GM23338 (cell line): ENCODE measurements at regions not wholly inside any gene's neighbourhood (a gene's known extent, or its start where the extent isn't known, plus 50 kb on each side); places are given as distances from the start of the nearest gene placed in this dataset.

Experiments
- ATAC-seq: fragments of 200-7000 bp; cut with Tn5 transposase; 3 replicates; pipeline ENCODE4 v1.9.1; 2020
- DNase-seq: peaks from one replicate; pipeline ENCODE4 v3.0.0-alpha.2; 2015; ENCODE audit warnings: low spot score
- H2AFZ ChIP-seq: fragments of 200-600 bp; sonication (generic); 2 replicates; pipeline ENCODE4 v1.8.0; 2016; ENCODE audit warnings: antibody characterized with exemption, mild to moderate bottlenecking, moderate library complexity
- H3F3A ChIP-seq: fragments of 200-600 bp; sonication (generic); replicated peaks from 2 replicates; pipeline ENCODE4 v1.8.0; 2017; ENCODE audit warnings: antibody characterized with exemption, mixed run types, low read depth
- H3K27ac ChIP-seq: fragments of 200-600 bp; sonication (generic); 2 replicates; pipeline ENCODE4 v1.6.1; 2016; ENCODE audit warnings: low read depth
- H3K27me3 ChIP-seq: fragments of 200-600 bp; sonication (generic); 2 replicates; pipeline ENCODE4 v1.8.0; 2016; ENCODE audit warnings: mild to moderate bottlenecking, mixed run types, moderate library complexity; ENCODE audit not compliant: insufficient read depth
- H3K36me3 ChIP-seq: fragments of 200-600 bp; sonication (generic); 2 replicates; pipeline ENCODE4 v1.8.0; 2016; ENCODE audit warnings: mild to moderate bottlenecking; ENCODE audit not compliant: insufficient read depth
- H3K4me1 ChIP-seq: fragments of 200-600 bp; sonication (generic); 2 replicates; pipeline ENCODE4 v1.8.0; 2016; ENCODE audit warnings: mild to moderate bottlenecking, moderate library complexity; ENCODE audit not compliant: insufficient read depth
- H3K4me2 ChIP-seq: fragments of 200-600 bp; sonication (generic); 2 replicates; pipeline ENCODE4 v1.7.1; 2017; ENCODE audit warnings: mixed run types
- H3K4me3 ChIP-seq: fragments of 200-600 bp; sonication (generic); 2 replicates; pipeline ENCODE4 v1.6.1; 2016; ENCODE audit warnings: mixed run types
- H3K79me2 ChIP-seq: fragments of 200-600 bp; sonication (generic); replicated peaks from 2 replicates; pipeline ENCODE4 v1.8.0; 2017; ENCODE audit warnings: mild to moderate bottlenecking; ENCODE audit not compliant: insufficient read depth
- H3K9me2 ChIP-seq: fragments of 200-600 bp; sonication (generic); 2 replicates; pipeline ENCODE4 v1.8.0; 2017; ENCODE audit not compliant: insufficient read depth
- H4K20me1 ChIP-seq: fragments of 200-600 bp; sonication (generic); replicated peaks from 2 replicates; pipeline ENCODE4 v1.8.0; 2017; ENCODE audit warnings: mild to moderate bottlenecking; ENCODE audit not compliant: insufficient read depth
- H3K27ac Mint-ChIP-seq: 2 replicates; pipeline ENCODE4 v1.8.0; 2020; ENCODE audit warnings: inconsistent platforms, mild to moderate bottlenecking, moderate library complexity, mixed read lengths
- H3K27me3 Mint-ChIP-seq: 3 replicates; pipeline ENCODE4 v1.8.0; 2022; ENCODE audit warnings: low read depth, mild to moderate bottlenecking, moderate library complexity, mixed read lengths, inconsistent platforms; ENCODE audit not compliant: insufficient read depth, poor library complexity
- H3K36me3 Mint-ChIP-seq: 3 replicates; pipeline ENCODE4 v1.8.0; 2021; ENCODE audit warnings: low read depth, mild to moderate bottlenecking, inconsistent platforms, moderate library complexity, mixed read lengths
- H3K4me1 Mint-ChIP-seq: 3 replicates; pipeline ENCODE4 v1.8.0; 2020; ENCODE audit warnings: mild to moderate bottlenecking, inconsistent platforms, mixed read lengths
- H3K4me3 Mint-ChIP-seq: 3 replicates; pipeline ENCODE4 v1.8.0; 2021; ENCODE audit warnings: moderate library complexity, mild to moderate bottlenecking, inconsistent platforms, mixed read lengths
- H3K9me3 Mint-ChIP-seq: 3 replicates; pipeline ENCODE4 v1.8.0; 2020; ENCODE audit warnings: moderate library complexity, mild to moderate bottlenecking, inconsistent platforms, mixed read lengths
- ETS1 ChIP-seq: IDR thresholded peaks from 2 replicates; pipeline ENCODE4 v1.6.1; 2016; ENCODE audit warnings: antibody characterized with exemption
- EZH2 ChIP-seq: fragments of 200-600 bp; sonication (generic); IDR thresholded peaks from one replicate; pipeline ENCODE4 v1.8.0; 2017; ENCODE audit warnings: antibody characterized with exemption, mild to moderate bottlenecking, low read depth; ENCODE audit not compliant: unreplicated experiment
- EZH2phosphoT487 ChIP-seq: fragments of 200-600 bp; sonication (generic); IDR thresholded peaks from one replicate; pipeline ENCODE4 v1.8.1; 2018; ENCODE audit warnings: antibody characterized with exemption; ENCODE audit not compliant: unreplicated experiment
- JUNB ChIP-seq: IDR thresholded peaks from one replicate; pipeline ENCODE4 v1.6.1; 2016; ENCODE audit warnings: antibody characterized with exemption; ENCODE audit not compliant: unreplicated experiment
- STAT1 ChIP-seq: IDR thresholded peaks from one replicate; pipeline ENCODE4 v1.6.1; 2016; ENCODE audit warnings: antibody characterized with exemption; ENCODE audit not compliant: unreplicated experiment
- TF ChIP-seq, protein P1 (sequence below), 2 experiments: fragments of 200-600 bp in 1 of 2; sonication (generic) in 1 of 2; conservative IDR thresholded peaks; 2 replicates each; pipeline versions ENCODE4 v1.5.1 to v1.6.1; 2016 to 2017; ENCODE audit warnings: antibody characterized with exemption in 2 of 2, low read depth in 2 of 2, mild to moderate bottlenecking in 2 of 2, moderate library complexity in 1 of 2
- TF ChIP-seq, protein P2 (sequence below): fragments of 250-450 bp; sonication (Bioruptor Pico); IDR thresholded peaks from 2 replicates; pipeline ENCODE4 v1.5.0; 2020; ENCODE audit warnings: mild to moderate bottlenecking, moderate library complexity
- TF ChIP-seq, protein P3 (sequence below): IDR thresholded peaks from one replicate; pipeline ENCODE4 v1.6.1; 2018; ENCODE audit warnings: antibody characterized with exemption; ENCODE audit not compliant: unreplicated experiment

DNA sequence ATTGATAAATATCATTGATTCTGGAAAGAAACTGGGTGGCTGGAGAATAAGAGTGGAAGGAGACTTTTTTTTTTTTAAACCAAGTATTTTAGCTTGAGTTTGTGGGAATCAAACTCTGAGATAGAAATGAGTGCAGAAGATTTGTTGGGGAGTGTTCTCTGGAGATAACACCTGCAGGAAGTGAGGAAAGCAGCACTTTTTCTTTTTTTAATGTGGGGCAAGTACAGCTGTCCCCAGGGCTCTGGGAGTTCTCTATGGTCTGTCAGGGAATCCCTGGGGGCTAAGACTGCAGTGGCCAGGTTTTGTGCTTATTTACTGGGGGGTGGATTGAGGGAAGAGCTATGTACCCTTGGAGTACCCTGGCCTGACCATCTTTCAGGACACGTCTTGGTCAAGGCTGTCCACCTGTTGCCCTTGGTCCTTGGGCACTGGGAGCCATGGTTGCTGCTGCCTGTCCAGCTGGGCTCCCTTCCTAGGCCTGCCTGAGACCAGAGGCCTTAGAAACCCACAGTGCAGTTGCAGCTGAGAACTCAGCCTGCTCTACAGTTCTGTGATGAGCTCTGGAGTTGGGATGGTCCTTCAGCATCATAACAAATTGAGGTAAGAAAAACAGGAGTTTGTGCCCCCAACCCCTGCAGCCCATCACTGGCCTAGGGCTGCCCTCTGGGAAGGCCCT, 85.8 kb downstream of the PHAX start (continued):
- TF ChIP-seq, protein P1, sequence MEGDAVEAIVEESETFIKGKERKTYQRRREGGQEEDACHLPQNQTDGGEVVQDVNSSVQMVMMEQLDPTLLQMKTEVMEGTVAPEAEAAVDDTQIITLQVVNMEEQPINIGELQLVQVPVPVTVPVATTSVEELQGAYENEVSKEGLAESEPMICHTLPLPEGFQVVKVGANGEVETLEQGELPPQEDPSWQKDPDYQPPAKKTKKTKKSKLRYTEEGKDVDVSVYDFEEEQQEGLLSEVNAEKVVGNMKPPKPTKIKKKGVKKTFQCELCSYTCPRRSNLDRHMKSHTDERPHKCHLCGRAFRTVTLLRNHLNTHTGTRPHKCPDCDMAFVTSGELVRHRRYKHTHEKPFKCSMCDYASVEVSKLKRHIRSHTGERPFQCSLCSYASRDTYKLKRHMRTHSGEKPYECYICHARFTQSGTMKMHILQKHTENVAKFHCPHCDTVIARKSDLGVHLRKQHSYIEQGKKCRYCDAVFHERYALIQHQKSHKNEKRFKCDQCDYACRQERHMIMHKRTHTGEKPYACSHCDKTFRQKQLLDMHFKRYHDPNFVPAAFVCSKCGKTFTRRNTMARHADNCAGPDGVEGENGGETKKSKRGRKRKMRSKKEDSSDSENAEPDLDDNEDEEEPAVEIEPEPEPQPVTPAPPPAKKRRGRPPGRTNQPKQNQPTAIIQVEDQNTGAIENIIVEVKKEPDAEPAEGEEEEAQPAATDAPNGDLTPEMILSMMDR (conservative IDR thresholded peaks at IDR 0.05; ENCODE audit: low read depth in 2 of 2): no peak
- TF ChIP-seq ETS1 (no peak), JUNB (no peak)

- no peak overlapping the region for H3K27ac Mint-ChIP-seq
- H3K27me3 Mint-ChIP-seq: no peaks in the 10 kb centered on the region
- TF ChIP-seq, protein P1 (conservative IDR thresholded peaks at IDR 0.05; ENCODE audit: low read depth in 2 of 2): no peak
- TF ChIP-seq STAT1 (no peak), EZH2phosphoT487 (no peak), EZH2 (no peak)
- TF ChIP-seq, protein P2, sequence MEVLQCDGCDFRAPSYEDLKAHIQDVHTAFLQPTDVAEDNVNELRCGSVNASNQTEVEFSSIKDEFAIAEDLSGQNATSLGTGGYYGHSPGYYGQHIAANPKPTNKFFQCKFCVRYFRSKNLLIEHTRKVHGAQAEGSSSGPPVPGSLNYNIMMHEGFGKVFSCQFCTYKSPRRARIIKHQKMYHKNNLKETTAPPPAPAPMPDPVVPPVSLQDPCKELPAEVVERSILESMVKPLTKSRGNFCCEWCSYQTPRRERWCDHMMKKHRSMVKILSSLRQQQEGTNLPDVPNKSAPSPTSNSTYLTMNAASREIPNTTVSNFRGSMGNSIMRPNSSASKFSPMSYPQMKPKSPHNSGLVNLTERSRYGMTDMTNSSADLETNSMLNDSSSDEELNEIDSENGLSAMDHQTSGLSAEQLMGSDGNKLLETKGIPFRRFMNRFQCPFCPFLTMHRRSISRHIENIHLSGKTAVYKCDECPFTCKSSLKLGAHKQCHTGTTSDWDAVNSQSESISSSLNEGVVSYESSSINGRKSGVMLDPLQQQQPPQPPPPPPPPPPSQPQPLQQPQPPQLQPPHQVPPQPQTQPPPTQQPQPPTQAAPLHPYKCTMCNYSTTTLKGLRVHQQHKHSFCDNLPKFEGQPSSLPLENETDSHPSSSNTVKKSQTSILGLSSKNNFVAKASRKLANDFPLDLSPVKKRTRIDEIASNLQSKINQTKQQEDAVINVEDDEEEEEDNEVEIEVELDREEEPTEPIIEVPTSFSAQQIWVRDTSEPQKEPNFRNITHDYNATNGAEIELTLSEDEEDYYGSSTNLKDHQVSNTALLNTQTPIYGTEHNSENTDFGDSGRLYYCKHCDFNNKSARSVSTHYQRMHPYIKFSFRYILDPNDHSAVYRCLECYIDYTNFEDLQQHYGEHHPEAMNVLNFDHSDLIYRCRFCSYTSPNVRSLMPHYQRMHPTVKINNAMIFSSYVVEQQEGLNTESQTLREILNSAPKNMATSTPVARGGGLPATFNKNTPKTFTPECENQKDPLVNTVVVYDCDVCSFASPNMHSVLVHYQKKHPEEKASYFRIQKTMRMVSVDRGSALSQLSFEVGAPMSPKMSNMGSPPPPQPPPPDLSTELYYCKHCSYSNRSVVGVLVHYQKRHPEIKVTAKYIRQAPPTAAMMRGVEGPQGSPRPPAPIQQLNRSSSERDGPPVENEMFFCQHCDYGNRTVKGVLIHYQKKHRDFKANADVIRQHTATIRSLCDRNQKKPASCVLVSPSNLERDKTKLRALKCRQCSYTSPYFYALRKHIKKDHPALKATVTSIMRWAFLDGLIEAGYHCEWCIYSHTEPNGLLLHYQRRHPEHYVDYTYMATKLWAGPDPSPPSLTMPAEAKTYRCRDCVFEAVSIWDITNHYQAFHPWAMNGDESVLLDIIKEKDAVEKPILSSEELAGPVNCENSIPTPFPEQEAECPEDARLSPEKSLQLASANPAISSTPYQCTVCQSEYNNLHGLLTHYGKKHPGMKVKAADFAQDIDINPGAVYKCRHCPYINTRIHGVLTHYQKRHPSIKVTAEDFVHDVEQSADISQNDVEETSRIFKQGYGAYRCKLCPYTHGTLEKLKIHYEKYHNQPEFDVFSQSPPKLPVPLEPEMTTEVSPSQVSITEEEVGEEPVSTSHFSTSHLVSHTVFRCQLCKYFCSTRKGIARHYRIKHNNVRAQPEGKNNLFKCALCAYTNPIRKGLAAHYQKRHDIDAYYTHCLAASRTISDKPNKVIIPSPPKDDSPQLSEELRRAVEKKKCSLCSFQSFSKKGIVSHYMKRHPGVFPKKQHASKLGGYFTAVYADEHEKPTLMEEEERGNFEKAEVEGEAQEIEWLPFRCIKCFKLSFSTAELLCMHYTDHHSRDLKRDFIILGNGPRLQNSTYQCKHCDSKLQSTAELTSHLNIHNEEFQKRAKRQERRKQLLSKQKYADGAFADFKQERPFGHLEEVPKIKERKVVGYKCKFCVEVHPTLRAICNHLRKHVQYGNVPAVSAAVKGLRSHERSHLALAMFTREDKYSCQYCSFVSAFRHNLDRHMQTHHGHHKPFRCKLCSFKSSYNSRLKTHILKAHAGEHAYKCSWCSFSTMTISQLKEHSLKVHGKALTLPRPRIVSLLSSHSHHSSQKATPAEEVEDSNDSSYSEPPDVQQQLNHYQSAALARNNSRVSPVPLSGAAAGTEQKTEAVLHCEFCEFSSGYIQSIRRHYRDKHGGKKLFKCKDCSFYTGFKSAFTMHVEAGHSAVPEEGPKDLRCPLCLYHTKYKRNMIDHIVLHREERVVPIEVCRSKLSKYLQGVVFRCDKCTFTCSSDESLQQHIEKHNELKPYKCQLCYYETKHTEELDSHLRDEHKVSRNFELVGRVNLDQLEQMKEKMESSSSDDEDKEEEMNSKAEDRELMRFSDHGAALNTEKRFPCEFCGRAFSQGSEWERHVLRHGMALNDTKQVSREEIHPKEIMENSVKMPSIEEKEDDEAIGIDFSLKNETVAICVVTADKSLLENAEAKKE (CRISPR knock-in tag): no peak
- TF ChIP-seq, protein P3, sequence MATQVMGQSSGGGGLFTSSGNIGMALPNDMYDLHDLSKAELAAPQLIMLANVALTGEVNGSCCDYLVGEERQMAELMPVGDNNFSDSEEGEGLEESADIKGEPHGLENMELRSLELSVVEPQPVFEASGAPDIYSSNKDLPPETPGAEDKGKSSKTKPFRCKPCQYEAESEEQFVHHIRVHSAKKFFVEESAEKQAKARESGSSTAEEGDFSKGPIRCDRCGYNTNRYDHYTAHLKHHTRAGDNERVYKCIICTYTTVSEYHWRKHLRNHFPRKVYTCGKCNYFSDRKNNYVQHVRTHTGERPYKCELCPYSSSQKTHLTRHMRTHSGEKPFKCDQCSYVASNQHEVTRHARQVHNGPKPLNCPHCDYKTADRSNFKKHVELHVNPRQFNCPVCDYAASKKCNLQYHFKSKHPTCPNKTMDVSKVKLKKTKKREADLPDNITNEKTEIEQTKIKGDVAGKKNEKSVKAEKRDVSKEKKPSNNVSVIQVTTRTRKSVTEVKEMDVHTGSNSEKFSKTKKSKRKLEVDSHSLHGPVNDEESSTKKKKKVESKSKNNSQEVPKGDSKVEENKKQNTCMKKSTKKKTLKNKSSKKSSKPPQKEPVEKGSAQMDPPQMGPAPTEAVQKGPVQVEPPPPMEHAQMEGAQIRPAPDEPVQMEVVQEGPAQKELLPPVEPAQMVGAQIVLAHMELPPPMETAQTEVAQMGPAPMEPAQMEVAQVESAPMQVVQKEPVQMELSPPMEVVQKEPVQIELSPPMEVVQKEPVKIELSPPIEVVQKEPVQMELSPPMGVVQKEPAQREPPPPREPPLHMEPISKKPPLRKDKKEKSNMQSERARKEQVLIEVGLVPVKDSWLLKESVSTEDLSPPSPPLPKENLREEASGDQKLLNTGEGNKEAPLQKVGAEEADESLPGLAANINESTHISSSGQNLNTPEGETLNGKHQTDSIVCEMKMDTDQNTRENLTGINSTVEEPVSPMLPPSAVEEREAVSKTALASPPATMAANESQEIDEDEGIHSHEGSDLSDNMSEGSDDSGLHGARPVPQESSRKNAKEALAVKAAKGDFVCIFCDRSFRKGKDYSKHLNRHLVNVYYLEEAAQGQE: no peak
Observed at GRCh38 chr5:126692971-126693370, 84.0 kb upstream of the LMNB1 start.

More at GRCh38 chr5:126692971-126693370, 84.0 kb upstream of the LMNB1 start:
- H3K9me3 Mint-ChIP-seq: no peaks in the 10 kb centered on the region
- H3K79me2 ChIP-seq: no peaks in the 10 kb centered on the region
- no peaks in the 10 kb centered on the region for H3F3A ChIP-seq
- H3K9me2 ChIP-seq: no peaks in the 10 kb centered on the region
- H3K4me1 Mint-ChIP-seq: no peaks in the 10 kb centered on the region; the same call in 2 of the 3 replicates
- ATAC-seq (no peak), DNase-seq (no peak)
- H4K20me1 ChIP-seq: no peaks in the 10 kb centered on the region
- H3K4me3 ChIP-seq: no peak overlapping the region
- H3K4me1 ChIP-seq: no peaks in the 10 kb centered on the region
- H3K4me3 Mint-ChIP-seq: no peak overlapping the region
- no peaks in the 10 kb centered on the region for H3K36me3 ChIP-seq
- H3K4me2 ChIP-seq: no peak overlapping the region
- H3K27me3 ChIP-seq: no peaks in the 10 kb centered on the region
- no peak overlapping the region for H3K27ac ChIP-seq
- no peaks in the 10 kb centered on the region for H3K36me3 Mint-ChIP-seq
- no peak overlapping the region for H2AFZ ChIP-seq
